Fibroblast of skin of abdomen (primary cell): ENCODE measurements at regions not wholly inside any gene's neighbourhood (a gene's known extent, or its start where the extent isn't known, plus 50 kb on each side); places are given as distances from the start of the nearest gene placed in this dataset.
A peak's percentile ranks its signal among the peaks of the same experiment; 100 is the strongest.

Source experiments
- DNase-seq: peaks from one replicate; pipeline ENCODE4 v3.0.0-alpha.2; 2013

GRCh38 chr5:4837489-4838058 is 302.6 kb upstream of the ADAMTS16 start:
- DNase-seq, result no peak

GRCh38 chr5:4845221-4845620 is 294.9 kb upstream of the ADAMTS16 start:
- DNase-seq, result no peak

- DNase-seq, result no peak
Measured at GRCh38 chr5:4847766-4848165, 292.4 kb upstream of the ADAMTS16 start.

- no peak for DNase-seq
Measured at GRCh38 chr5:4855036-4855435, 285.1 kb upstream of the ADAMTS16 start.

- no peak for DNase-seq
Measured at GRCh38 chr5:4855880-4856279, 284.2 kb upstream of the ADAMTS16 start.

- DNase-seq, result peak; percentile 3
Measured at GRCh38 chr5:4857761-4858160, 282.4 kb upstream of the ADAMTS16 start.

- DNase-seq, result no peak
Measured at GRCh38 chr5:4859500-4860235, 280.5 kb upstream of the ADAMTS16 start.

GRCh38 chr5:4860631-4861030 is 279.5 kb upstream of the ADAMTS16 start:
- no peak for DNase-seq

- peak; percentile 40 for DNase-seq
Measured at GRCh38 chr5:4862500-4862899, 277.6 kb upstream of the ADAMTS16 start.

GRCh38 chr5:4866131-4866659 is 273.9 kb upstream of the ADAMTS16 start:
- no peak for DNase-seq

- no peak for DNase-seq
Measured at GRCh38 chr5:4866817-4867216, 273.3 kb upstream of the ADAMTS16 start.

- DNase-seq, result peak; percentile 6
Measured at GRCh38 chr5:4868140-4868735, 271.9 kb upstream of the ADAMTS16 start.

- no peak for DNase-seq
Measured at GRCh38 chr5:4873652-4874051, 266.5 kb upstream of the ADAMTS16 start.

- DNase-seq, result no peak
Measured at GRCh38 chr5:4874097-4874496, 266.0 kb upstream of the ADAMTS16 start.

GRCh38 chr5:4875942-4876341 is 264.2 kb upstream of the ADAMTS16 start:
- no peak for DNase-seq

- no peak for DNase-seq
Measured at GRCh38 chr5:4876804-4877203, 263.3 kb upstream of the ADAMTS16 start.

GRCh38 chr5:4877579-4877978 is 262.6 kb upstream of the ADAMTS16 start:
- no peak for DNase-seq

GRCh38 chr5:4879075-4879474 is 261.1 kb upstream of the ADAMTS16 start:
- no peak for DNase-seq

- peak; percentile 64 for DNase-seq
Measured at GRCh38 chr5:4879693-4880303, 260.3 kb upstream of the ADAMTS16 start.

GRCh38 chr5:4880304-4880741 is 259.8 kb upstream of the ADAMTS16 start:
- no peak for DNase-seq

GRCh38 chr5:4881366-4882002 is 258.6 kb upstream of the ADAMTS16 start:
- no peak for DNase-seq

GRCh38 chr5:4882186-4882585 is 257.9 kb upstream of the ADAMTS16 start:
- no peak for DNase-seq

- DNase-seq, result no peak
Measured at GRCh38 chr5:4883360-4883759, 256.8 kb upstream of the ADAMTS16 start.
